NT2/D1 (cell line): ENCODE measurements at regions not wholly inside any gene's neighbourhood (a gene's known extent, or its start where the extent isn't known, plus 50 kb on each side); places are given as distances from the start of the nearest gene placed in this dataset.

ENCODE experiments used
- DNase-seq: peaks from one replicate; pipeline ENCODE4 v3.0.0-alpha.2; 2011; ENCODE audit warnings: low read depth, low spot score
- H3K27me3 ChIP-seq: 2 replicates; pipeline ENCODE4 v1.6.0; 2011; ENCODE audit warnings: mild to moderate bottlenecking; ENCODE audit not compliant: insufficient read length, insufficient read depth
- H3K36me3 ChIP-seq: 2 replicates; pipeline ENCODE4 v1.6.1; 2011; ENCODE audit warnings: mild to moderate bottlenecking, low read length, mixed read lengths; ENCODE audit not compliant: insufficient read depth, insufficient read length
- H3K4me1 ChIP-seq: 2 replicates; pipeline ENCODE4 v1.5.1; 2011; ENCODE audit not compliant: insufficient read depth, insufficient read length
- H3K4me3 ChIP-seq: 2 replicates; pipeline ENCODE4 v1.5.1; 2011; ENCODE audit warnings: low read depth; ENCODE audit not compliant: insufficient read length
- H3K9ac ChIP-seq: 2 replicates; pipeline ENCODE4 v1.6.0; 2011; ENCODE audit warnings: low read depth; ENCODE audit not compliant: insufficient read length
- H3K9me3 ChIP-seq: 2 replicates; pipeline ENCODE4 v1.5.1; 2011; ENCODE audit warnings: mild to moderate bottlenecking, low read length; ENCODE audit not compliant: insufficient read depth
- SUZ12 ChIP-seq: IDR thresholded peaks from 2 replicates; pipeline ENCODE4 v1.6.1; 2011; ENCODE audit not compliant: insufficient read length, insufficient read depth; ENCODE audit errors: extremely low read depth
- YY1 ChIP-seq: IDR thresholded peaks from 2 replicates; pipeline ENCODE4 v1.6.1; 2011; ENCODE audit not compliant: insufficient read length, insufficient read depth
- ZNF274 ChIP-seq: IDR thresholded peaks from 2 replicates; pipeline ENCODE4 v1.6.1; 2011; ENCODE audit warnings: mild to moderate bottlenecking, low read depth, low read length

GRCh38 chr7:136067277-136067676 lies 90.1 kb upstream of the MTPN start:
- no peaks in the 10 kb centered on the region for H3K4me1 ChIP-seq
- H3K4me3 ChIP-seq = no peak overlapping the region
- DNase-seq = no peak
- no peaks in the 10 kb centered on the region for H3K27me3 ChIP-seq
- no peaks in the 10 kb centered on the region for H3K36me3 ChIP-seq
- no peak for TF ChIP-seq ZNF274
- no peak for TF ChIP-seq SUZ12
- no peak for TF ChIP-seq YY1
- no peaks in the 10 kb centered on the region for H3K9me3 ChIP-seq
- no peak overlapping the region for H3K9ac ChIP-seq

DNA sequence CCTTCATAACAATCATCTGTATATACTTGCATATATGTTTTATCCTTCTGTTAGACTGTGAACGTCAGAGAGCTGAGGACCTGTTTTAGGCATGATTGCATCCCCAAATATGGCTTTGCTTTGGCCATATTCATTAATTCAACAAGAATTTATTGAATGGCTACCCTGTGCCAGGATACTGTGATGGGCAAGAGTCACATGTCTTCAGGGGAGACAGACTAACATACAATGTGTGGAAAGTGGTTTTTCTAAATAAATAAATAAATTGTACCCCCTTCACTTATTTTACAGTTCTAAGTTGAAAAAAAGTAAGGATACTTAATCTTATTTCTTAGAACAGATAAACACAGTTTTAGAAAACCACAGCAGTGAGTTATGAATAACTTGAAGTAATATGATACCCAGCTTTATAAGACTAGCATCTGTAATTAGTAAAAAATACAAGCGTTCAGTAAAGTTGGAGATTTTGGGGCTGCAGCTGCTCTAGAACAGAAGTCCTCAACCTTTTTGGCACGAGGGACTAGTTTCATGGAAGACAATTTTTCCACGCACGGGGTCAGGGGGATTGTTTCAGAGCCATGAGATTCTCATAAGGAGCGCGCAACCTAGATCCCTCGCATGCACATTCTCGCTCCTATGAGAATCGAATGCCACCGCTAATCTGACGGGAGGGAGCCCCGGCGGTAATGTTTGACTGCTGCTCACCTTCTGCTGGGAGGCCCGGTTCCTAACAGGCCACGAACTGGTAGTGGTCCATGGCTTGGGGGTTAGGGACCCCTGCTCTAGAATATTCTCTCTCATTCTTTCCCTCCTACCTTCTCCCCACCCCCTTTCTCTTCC lies 89.4 kb upstream of the MTPN start:
- DNase-seq = no peak
- Histone ChIP-seq H3K36me3 (no peaks in the 10 kb centered on the region), H3K9me3 (no peaks in the 10 kb centered on the region), H3K9ac (no peak overlapping the region), H3K4me3 (no peak overlapping the region), H3K4me1 (no peaks in the 10 kb centered on the region), H3K27me3 (no peaks in the 10 kb centered on the region)
- TF ChIP-seq ZNF274 = no peak
- TF ChIP-seq SUZ12 = no peak
- TF ChIP-seq YY1 = no peak

GRCh38 chr7:136064627-136065237 lies 87.6 kb upstream of the MTPN start:
- no peaks in the 10 kb centered on the region for H3K9me3 ChIP-seq
- no peak overlapping the region for H3K4me3 ChIP-seq
- no peaks in the 10 kb centered on the region for H3K27me3 ChIP-seq
- H3K4me1 ChIP-seq = no peaks in the 10 kb centered on the region
- DNase-seq = no peak
- H3K36me3 ChIP-seq = no peaks in the 10 kb centered on the region
- TF ChIP-seq YY1 (no peak), SUZ12 (no peak), ZNF274 (no peak)
- H3K9ac ChIP-seq = no peak overlapping the region

GRCh38 chr7:136064081-136064480 lies 86.9 kb upstream of the MTPN start:
- H3K36me3 ChIP-seq = no peaks in the 10 kb centered on the region
- no peak for DNase-seq
- no peak overlapping the region for H3K4me3 ChIP-seq
- no peaks in the 10 kb centered on the region for H3K27me3 ChIP-seq
- no peaks in the 10 kb centered on the region for H3K9me3 ChIP-seq
- H3K9ac ChIP-seq = no peak overlapping the region
- H3K4me1 ChIP-seq = no peaks in the 10 kb centered on the region
- no peak for TF ChIP-seq YY1
- no peak for TF ChIP-seq SUZ12
- no peak for TF ChIP-seq ZNF274

GRCh38 chr7:136063326-136063666 lies 86.1 kb upstream of the MTPN start:
- H3K4me3 ChIP-seq = no peak overlapping the region

GRCh38 chr7:136062625-136063325 lies 85.6 kb upstream of the MTPN start:
- Histone ChIP-seq H3K9me3 (no peaks in the 10 kb centered on the region), H3K4me1 (no peaks in the 10 kb centered on the region), H3K36me3 (no peaks in the 10 kb centered on the region), H3K4me3 (no peak overlapping the region), H3K9ac (no peak overlapping the region), H3K27me3 (no peaks in the 10 kb centered on the region)
- no peak for DNase-seq
- no peak for TF ChIP-seq ZNF274
- TF ChIP-seq YY1 = no peak
- no peak for TF ChIP-seq SUZ12

More at GRCh38 chr7:136063326-136063666, 86.1 kb upstream of the MTPN start:
- DNase-seq = no peak
- no peaks in the 10 kb centered on the region for H3K36me3 ChIP-seq
- no peak for TF ChIP-seq SUZ12
- no peak for TF ChIP-seq ZNF274
- TF ChIP-seq YY1 = no peak
- no peak overlapping the region for H3K9ac ChIP-seq
- no peaks in the 10 kb centered on the region for H3K27me3 ChIP-seq
- no peaks in the 10 kb centered on the region for H3K4me1 ChIP-seq
- no peaks in the 10 kb centered on the region for H3K9me3 ChIP-seq

GRCh38 chr7:136061433-136061832 lies 84.3 kb upstream of the MTPN start:
- Histone ChIP-seq H3K27me3 (no peaks in the 10 kb centered on the region), H3K36me3 (no peaks in the 10 kb centered on the region), H3K9ac (no peak overlapping the region), H3K4me1 (no peaks in the 10 kb centered on the region), H3K9me3 (no peaks in the 10 kb centered on the region), H3K4me3 (no peak overlapping the region)
- no peak for DNase-seq
- TF ChIP-seq YY1 = no peak
- TF ChIP-seq SUZ12 = no peak
- TF ChIP-seq ZNF274 = no peak
